A673 (cell line): ENCODE measurements at regions not wholly inside any gene's neighbourhood (a gene's known extent, or its start where the extent isn't known, plus 50 kb on each side); places are given as distances from the start of the nearest gene placed in this dataset.

Experiments used
- BruUV-seq: library from RNA; stranded (reverse); fragments of 400-500 nt; replicated peaks from 2 replicates; lab custom pipeline; 2021; lab: Mats Ljungman, UMichigan
- CTCF ChIA-PET: fragments of 300-600 bp; sonication (Branson Sonifier 250); formaldehyde crosslinking; loops from one replicate; lab custom pipeline; 2022; ENCODE audit warnings: antibody characterized with exemption; lab: Charles Lee
- POLR2A ChIA-PET: fragments of 300-600 bp; sonication (Branson Sonifier 250); formaldehyde crosslinking; loops from one replicate; lab custom pipeline; 2022; ENCODE audit warnings: antibody characterized with exemption; ENCODE audit not compliant: low non-redundant PET; lab: Charles Lee
- DNase-seq: peaks from one replicate; pipeline ENCODE4 v3.0.0-alpha.2; 2015; ENCODE audit warnings: low spot score
- H3K27ac ChIP-seq: fragments of 200-600 bp; sonication (generic); 2 replicates; pipeline ENCODE4 v1.5.1; 2016; ENCODE audit warnings: mixed run types, low read depth, mild to moderate bottlenecking, mixed read lengths, antibody characterized with exemption, low read length; ENCODE audit not compliant: poor library complexity, severe bottlenecking
- H3K27me3 ChIP-seq: fragments of 200-600 bp; sonication (generic); replicated peaks from 2 replicates; pipeline ENCODE4 v1.6.1; 2017; ENCODE audit warnings: mixed run types, low read depth, mild to moderate bottlenecking, mixed read lengths, antibody characterized with exemption, low read length; ENCODE audit not compliant: insufficient read depth, poor library complexity
- H3K36me3 ChIP-seq: fragments of 200-600 bp; sonication (generic); 2 replicates; pipeline ENCODE4 v1.6.1; 2016; ENCODE audit warnings: mixed run types, mild to moderate bottlenecking, mixed read lengths, antibody characterized with exemption, low read length; ENCODE audit not compliant: insufficient read depth, poor library complexity, severe bottlenecking
- H3K4me1 ChIP-seq: fragments of 200-600 bp; sonication (generic); 2 replicates; pipeline ENCODE4 v1.6.1; 2017; ENCODE audit warnings: mixed run types, mild to moderate bottlenecking, mixed read lengths, antibody characterized with exemption, low read length; ENCODE audit not compliant: insufficient read depth, poor library complexity, severe bottlenecking
- H3K4me3 ChIP-seq: fragments of 200-600 bp; sonication (generic); 2 replicates; pipeline ENCODE4 v1.5.1; 2016; ENCODE audit warnings: low read depth, mixed run types, mild to moderate bottlenecking, mixed read lengths, low read length; ENCODE audit not compliant: poor library complexity, severe bottlenecking
- H3K9me3 ChIP-seq: fragments of 200-600 bp; sonication (generic); 2 replicates; pipeline ENCODE4 v1.6.1; 2016; ENCODE audit warnings: mixed run types, low read depth, mild to moderate bottlenecking, mixed read lengths, antibody characterized with exemption, low read length; ENCODE audit not compliant: poor library complexity, severe bottlenecking
- EZH2 ChIP-seq: fragments of 200-600 bp; sonication (generic); IDR thresholded peaks from 2 replicates; pipeline ENCODE4 v1.6.1; 2017; ENCODE audit warnings: borderline replicate concordance, low read depth, mild to moderate bottlenecking, mixed read lengths, antibody characterized with exemption, low read length; ENCODE audit not compliant: poor library complexity, severe bottlenecking
- intact Hi-C: fragments of 100-400 bp; cut with micrococcal nuclease; formaldehyde crosslinking; loops from one replicate; pipeline ENCODE4 v1.10.0; 2022; ENCODE audit not compliant: unreplicated experiment
- TF ChIP-seq, protein P1 (sequence below): fragments of 300-800, 200-600 bp; sonication (generic); conservative IDR thresholded peaks from 2 replicates; pipeline ENCODE4 v1.5.1; 2017; ENCODE audit warnings: low read depth, mild to moderate bottlenecking, antibody characterized with exemption, low read length, moderate library complexity, mixed read lengths

DNA sequence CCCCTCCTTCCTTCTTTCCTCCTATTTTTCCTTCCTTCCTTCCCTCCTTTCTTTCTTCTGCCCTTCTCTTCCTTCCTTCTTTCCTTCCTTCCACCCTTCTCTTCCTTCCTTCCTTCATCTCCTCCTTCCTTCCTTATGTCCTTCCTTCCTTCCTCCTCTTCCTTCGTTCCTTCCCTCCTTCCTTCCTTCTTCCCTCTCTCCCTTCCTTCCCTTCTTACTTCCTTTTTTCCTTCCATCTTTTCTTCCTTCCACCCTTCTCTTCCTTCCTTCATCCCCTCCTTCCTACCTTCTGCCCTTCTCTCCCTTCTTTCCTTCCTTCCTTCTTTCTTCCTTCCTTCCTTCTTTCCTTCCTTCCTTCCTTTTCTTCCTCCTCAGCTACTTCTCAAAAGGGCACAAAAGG lies 287.3 kb upstream of the ZNF507 start:
- BruUV-seq, result no TSS peak
- ChIA-PET POLR2A (no interaction called here), CTCF (no interaction called here)
- no peaks in the 10 kb centered on the region for H3K27me3 ChIP-seq
- H3K27ac ChIP-seq, result no peak overlapping the region
- no peak overlapping the region for H3K4me3 ChIP-seq
- no peaks in the 10 kb centered on the region for H3K9me3 ChIP-seq
- no peaks in the 10 kb centered on the region for H3K36me3 ChIP-seq
- no peak for TF ChIP-seq EZH2
- TF ChIP-seq, protein P1, sequence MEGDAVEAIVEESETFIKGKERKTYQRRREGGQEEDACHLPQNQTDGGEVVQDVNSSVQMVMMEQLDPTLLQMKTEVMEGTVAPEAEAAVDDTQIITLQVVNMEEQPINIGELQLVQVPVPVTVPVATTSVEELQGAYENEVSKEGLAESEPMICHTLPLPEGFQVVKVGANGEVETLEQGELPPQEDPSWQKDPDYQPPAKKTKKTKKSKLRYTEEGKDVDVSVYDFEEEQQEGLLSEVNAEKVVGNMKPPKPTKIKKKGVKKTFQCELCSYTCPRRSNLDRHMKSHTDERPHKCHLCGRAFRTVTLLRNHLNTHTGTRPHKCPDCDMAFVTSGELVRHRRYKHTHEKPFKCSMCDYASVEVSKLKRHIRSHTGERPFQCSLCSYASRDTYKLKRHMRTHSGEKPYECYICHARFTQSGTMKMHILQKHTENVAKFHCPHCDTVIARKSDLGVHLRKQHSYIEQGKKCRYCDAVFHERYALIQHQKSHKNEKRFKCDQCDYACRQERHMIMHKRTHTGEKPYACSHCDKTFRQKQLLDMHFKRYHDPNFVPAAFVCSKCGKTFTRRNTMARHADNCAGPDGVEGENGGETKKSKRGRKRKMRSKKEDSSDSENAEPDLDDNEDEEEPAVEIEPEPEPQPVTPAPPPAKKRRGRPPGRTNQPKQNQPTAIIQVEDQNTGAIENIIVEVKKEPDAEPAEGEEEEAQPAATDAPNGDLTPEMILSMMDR, result no peak
- intact Hi-C loops, result no loop called here
- no peak for DNase-seq
- H3K4me1 ChIP-seq, result no peaks in the 10 kb centered on the region

DNA sequence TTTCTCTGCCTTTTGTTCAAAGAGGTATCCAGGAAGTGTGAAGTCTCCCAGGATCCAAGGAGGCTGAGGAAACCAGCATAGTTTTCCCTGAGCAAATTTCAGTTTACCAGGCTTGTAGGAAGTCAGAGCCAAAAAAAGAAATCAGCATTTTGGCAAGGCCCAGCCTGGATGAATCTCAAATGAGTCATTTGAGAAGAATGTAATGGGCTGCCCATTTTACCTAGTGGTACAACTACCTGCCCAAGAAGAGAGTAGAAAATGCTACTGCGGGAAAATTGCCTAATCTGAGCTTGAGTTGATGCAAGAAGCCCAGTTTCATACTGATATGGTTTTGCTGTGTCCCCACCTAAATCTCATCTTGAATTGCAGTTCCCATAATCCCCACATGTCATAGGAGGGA lies 284.1 kb upstream of the ZNF507 start:
- no TSS peak for BruUV-seq
- Histone ChIP-seq H3K27me3 (no peaks in the 10 kb centered on the region), H3K4me3 (no peak overlapping the region), H3K9me3 (no peaks in the 10 kb centered on the region), H3K36me3 (no peaks in the 10 kb centered on the region), H3K4me1 (no peaks in the 10 kb centered on the region), H3K27ac (no peak overlapping the region)
- ChIA-PET CTCF (interaction anchor here (0.7 kb wide), 1 partner anchor 1089 kb away, joined by 3 read pairs; no protein-coding TSS in a partner anchor), POLR2A (no interaction called here)
- DNase-seq, result no peak
- intact Hi-C loops, result no loop called here
- TF ChIP-seq, protein P1, result no peak
- TF ChIP-seq EZH2, result no peak

DNA sequence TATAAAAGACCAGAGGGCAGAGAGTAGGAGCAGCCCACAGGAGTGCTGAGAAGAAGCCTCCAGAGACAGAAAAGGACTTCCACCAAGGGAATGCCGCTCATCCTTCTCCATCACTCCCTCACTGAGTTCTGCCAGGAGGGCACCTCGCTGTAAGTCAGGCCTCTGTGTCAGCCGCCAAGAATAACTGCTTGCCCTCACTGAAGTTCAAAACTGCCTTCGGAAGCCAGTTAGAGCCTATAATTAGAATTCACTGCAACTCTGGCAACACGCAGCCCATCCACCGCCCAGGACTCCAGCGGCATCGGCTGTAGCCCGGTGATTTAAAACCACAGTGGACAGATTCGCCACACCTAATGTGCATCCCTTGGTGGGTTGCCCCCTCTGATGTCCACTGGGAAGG lies 281.8 kb upstream of the ZNF507 start:
- H3K9me3 ChIP-seq, result no peaks in the 10 kb centered on the region
- intact Hi-C loops, result no loop called here
- H3K4me3 ChIP-seq, result no peak overlapping the region
- no peaks in the 10 kb centered on the region for H3K36me3 ChIP-seq
- POLR2A ChIA-PET, result no interaction called here
- H3K27ac ChIP-seq, result no peak overlapping the region
- DNase-seq, result no peak
- no TSS peak for BruUV-seq
- H3K4me1 ChIP-seq, result no peaks in the 10 kb centered on the region
- H3K27me3 ChIP-seq, result no peaks in the 10 kb centered on the region
- CTCF ChIA-PET, result no interaction called here
- no peak for TF ChIP-seq EZH2
- TF ChIP-seq, protein P1, result no peak
